IPS-18c (cell line): ENCODE measurements at regions not wholly inside any gene's neighbourhood (a gene's known extent, or its start where the extent isn't known, plus 50 kb on each side); places are given as distances from the start of the nearest gene placed in this dataset.
"Not testable (repeated sequence)": the region's sequence is repeated elsewhere in the genome, so short reads cannot be mapped to it uniquely, and the experiment has no call there.

Experiments
- H3K4me3 ChIP-seq: 2 replicates; pipeline ENCODE4 v1.7.0; 2013; ENCODE audit warnings: low read depth, mild to moderate bottlenecking, low read length, moderate library complexity; ENCODE audit not compliant: insufficient read depth
- H3K9me3 ChIP-seq: one replicate; pipeline ENCODE4 v1.6.1; 2013; ENCODE audit warnings: mild to moderate bottlenecking, low read length, moderate library complexity; ENCODE audit not compliant: control insufficient read depth, insufficient read depth

- no peak overlapping the region for H3K4me3 ChIP-seq
- H3K9me3 ChIP-seq: no peaks in the 10 kb centered on the region
These were observed 54.5 kb downstream of the IRX5 start for GRCh38 chr16:54985156-54985555.

GRCh38 chr16:54985668-54986067, 55.0 kb downstream of the IRX5 start:
- Histone ChIP-seq H3K9me3 (no peaks in the 10 kb centered on the region), H3K4me3 (no peak overlapping the region)

DNA sequence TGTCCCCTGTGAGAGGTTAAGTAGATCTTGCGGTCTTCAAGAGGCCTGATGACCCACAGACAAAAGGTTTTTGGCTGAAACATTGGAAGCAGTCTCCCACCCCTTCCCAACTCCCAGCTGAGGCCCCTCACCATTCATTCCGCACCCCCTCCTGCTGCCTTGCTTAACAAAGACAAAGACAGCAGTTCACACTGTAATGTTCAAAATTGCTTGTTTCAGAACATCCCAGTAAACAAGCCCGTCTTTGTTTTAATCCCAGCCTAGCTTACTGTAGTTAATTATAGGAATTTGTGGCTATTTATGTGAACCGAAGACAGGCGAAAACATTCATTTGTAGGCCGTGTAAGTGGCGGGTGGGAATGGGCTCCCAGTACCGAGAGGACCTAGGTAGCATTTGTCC, 55.7 kb downstream of the IRX5 start:
- no peak overlapping the region for H3K4me3 ChIP-seq
- no peaks in the 10 kb centered on the region for H3K9me3 ChIP-seq

DNA sequence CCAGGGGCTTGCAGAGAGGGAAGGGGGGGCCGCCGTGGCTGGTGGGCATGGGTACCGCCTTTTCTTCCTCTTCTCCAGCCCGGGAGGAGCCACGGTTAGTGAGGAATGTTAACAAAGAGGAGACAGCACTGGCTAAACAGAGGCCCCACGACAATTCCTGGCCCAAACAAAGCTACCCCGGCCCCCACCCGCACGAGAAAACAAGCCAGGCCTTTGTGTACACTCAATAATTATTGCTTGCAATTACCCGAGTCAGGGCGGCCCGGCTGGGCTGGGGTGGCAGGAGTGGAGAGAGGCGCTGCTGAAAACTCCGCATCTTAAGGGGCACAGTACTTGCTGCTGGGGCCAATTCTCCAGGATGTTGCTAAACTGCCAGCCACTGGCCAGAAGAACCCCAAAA, 56.4 kb downstream of the IRX5 start:
- Histone ChIP-seq H3K4me3 (no peak overlapping the region), H3K9me3 (no peaks in the 10 kb centered on the region)

DNA sequence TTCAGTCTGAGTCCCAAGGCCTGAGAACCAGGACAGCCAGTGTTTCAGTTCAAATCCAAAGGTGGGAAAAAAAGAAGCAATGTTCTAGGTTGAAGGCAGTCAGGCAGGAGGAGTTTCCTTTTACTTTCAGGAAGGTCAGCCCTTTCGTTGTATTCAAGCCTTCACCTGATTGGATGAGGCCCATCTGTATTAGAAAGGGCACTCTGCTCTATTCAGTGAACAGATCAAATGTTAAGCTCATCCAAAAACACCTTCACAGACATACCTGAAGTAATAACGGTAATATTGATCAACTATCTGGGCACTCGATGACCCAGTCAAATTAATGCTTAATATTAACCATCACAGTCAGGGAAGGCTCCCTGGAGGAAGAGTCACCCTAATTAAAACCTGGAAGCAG, 60.9 kb downstream of the IRX5 start:
- Histone ChIP-seq H3K9me3 (no peaks in the 10 kb centered on the region), H3K4me3 (no peak overlapping the region)

GRCh38 chr16:54991946-54992345, 61.3 kb downstream of the IRX5 start:
- not testable (repeated sequence) for H3K4me3 ChIP-seq, H3K9me3 ChIP-seq

- no peak overlapping the region for H3K4me3 ChIP-seq
- no peaks in the 10 kb centered on the region for H3K9me3 ChIP-seq
These were observed 62.6 kb downstream of the IRX5 start for GRCh38 chr16:54993106-54993895.

GRCh38 chr16:54996186-54996585, 65.5 kb downstream of the IRX5 start:
- no peak overlapping the region for H3K4me3 ChIP-seq

DNA sequence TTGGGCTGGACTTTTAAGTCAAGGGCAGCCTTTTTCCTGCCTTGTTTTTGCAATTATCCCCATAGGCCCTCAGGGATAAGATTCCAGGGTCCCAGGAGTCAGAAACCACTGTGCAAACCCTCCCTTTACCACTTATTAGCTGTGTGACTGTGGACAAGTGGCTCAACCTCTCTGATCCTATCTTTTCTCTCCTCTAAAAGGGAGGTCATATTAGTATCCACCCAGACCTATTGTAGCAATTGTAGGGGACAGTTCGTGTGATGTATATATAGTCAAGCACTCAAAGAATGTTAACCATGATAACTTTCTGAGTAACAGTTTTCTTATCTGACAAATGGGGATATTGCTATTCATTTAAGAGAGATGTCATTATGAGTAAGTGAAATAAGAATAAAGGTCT, 68.2 kb downstream of the IRX5 start:
- Histone ChIP-seq H3K9me3 (no peaks in the 10 kb centered on the region), H3K4me3 (no peak overlapping the region)

More at GRCh38 chr16:54996186-54996585, 65.5 kb downstream of the IRX5 start:
- H3K9me3 ChIP-seq: no peaks in the 10 kb centered on the region

- no peaks in the 10 kb centered on the region for H3K9me3 ChIP-seq
- no peak overlapping the region for H3K4me3 ChIP-seq
These were observed 68.8 kb downstream of the IRX5 start for GRCh38 chr16:54999481-54999880.

GRCh38 chr16:55000595-55000994, 69.9 kb downstream of the IRX5 start:
- Histone ChIP-seq H3K9me3 (no peaks in the 10 kb centered on the region), H3K4me3 (no peak overlapping the region)

DNA sequence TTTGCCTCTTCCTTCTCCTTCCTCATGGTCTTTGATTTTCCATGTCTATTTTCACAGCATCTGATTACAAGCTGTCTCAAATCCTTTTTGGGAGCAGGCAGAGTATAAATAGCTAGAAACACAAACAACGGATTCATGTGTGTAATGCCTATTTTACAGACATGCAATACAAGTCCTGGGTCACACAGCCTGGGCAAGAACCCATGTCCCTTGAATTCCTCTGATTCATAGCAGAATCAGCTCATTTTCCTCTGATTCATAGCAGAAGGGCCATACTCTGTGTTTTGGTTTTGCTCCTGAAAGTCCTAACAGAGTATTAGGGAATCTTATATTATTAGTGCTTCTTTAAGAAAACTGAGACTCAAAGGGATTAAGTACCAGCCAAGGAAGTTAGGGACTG, 71.3 kb downstream of the IRX5 start:
- Histone ChIP-seq H3K4me3 (no peak overlapping the region), H3K9me3 (no peaks in the 10 kb centered on the region)

- H3K9me3 ChIP-seq: no peaks in the 10 kb centered on the region
- H3K4me3 ChIP-seq: no peak overlapping the region
These were observed 71.8 kb downstream of the IRX5 start for GRCh38 chr16:55002419-55002818.

DNA sequence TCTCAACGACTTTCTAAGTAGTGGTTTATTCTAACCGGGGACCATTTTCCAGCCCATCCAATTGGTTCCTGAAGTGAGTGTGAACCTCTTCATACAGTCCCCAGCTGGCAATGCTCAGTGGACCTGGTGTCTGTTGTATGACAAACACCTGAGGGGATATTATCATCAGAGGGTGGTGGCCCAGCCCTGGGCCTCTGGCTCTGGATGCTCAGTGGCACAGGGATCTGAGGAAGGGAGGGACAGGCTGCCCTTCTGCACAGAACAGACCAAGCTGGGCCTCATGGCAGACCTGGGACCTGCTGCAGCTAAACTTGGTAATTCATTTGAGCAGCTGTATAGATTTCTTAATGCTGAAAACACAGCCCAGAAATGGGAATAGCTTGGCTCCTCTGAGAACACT, 72.6 kb downstream of the IRX5 start:
- H3K9me3 ChIP-seq: no peaks in the 10 kb centered on the region
- H3K4me3 ChIP-seq: no peak overlapping the region

GRCh38 chr16:55003916-55004315, 73.3 kb downstream of the IRX5 start:
- no peaks in the 10 kb centered on the region for H3K9me3 ChIP-seq
- no peak overlapping the region for H3K4me3 ChIP-seq

GRCh38 chr16:55007504-55007903, 76.8 kb downstream of the IRX5 start:
- Histone ChIP-seq H3K4me3 (no peak overlapping the region), H3K9me3 (peaks cover 1% of the 10 kb centered on the region)

DNA sequence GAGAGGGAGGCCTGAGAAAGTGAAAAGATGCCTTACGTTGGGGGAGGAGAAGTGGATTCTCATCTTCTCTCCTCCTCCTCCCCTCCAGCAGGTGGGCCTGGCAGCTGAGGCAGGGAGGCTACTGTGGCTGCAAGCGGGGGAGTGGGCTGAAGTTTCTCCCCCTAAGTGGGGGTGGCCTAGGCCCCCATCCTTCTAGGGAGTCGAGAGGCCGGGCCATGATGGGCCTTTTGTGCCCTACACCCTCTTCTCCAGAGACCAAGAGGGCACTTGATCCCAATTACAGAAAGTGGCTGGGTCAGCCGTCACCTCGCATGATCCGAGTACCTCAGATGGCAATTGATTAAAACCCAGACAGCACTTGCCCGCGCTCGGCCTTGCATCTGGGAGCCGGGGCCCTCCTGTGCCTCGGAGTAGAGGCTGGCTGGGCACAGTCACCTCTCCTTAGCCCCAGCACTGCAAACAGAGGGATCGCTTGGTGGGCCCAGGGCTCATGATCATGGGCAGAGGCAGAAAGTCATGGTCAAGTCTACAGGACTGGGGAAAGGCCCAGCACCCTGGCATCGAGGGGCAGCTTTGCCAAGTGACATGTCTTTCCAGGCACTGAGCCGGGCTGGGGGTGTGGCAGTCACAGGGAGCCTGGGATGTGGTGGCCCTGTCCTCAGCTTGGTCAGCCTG, 78.3 kb downstream of the IRX5 start:
- Histone ChIP-seq H3K4me3 (no peak overlapping the region), H3K9me3 (peaks cover 4% of the 10 kb centered on the region)

DNA sequence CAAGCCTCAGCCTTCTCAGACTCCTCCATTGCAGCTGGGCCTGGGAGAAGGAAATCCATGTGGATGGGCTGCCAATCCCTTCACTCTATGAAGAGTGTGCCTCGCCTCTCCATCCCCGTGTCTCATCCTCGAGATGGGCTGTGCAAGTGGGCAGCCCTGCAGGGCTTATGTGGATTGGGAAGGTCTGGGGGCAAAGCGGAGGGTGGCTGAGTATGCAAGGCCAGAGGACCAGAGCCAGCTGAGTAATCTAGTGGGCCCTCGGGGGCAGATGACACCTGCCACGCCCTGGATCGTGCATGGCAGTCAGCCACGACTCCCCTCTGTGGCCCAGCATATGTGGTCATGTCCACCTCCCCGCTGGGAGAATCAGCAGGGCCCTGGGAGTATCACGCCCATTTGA, 78.9 kb downstream of the IRX5 start:
- Histone ChIP-seq H3K4me3 (no peak overlapping the region), H3K9me3 (peaks cover 4% of the 10 kb centered on the region)
